GM19025 (cell line): ENCODE measurements at regions not wholly inside any gene's neighbourhood (a gene's known extent, or its start where the extent isn't known, plus 50 kb on each side); places are given as distances from the start of the nearest gene placed in this dataset.

Experiments used
- ATAC-seq: cut with Tn5 transposase; IDR thresholded peaks from one replicate; pipeline ENCODE4 v1.9.1; 2021; ENCODE audit warnings: mild to moderate bottlenecking, low read depth, moderate library complexity; ENCODE audit not compliant: unreplicated experiment

- no peak for ATAC-seq
Observed at GRCh38 chr12:97398704-97399103, 63.9 kb upstream of the RMST start.

- ATAC-seq = peak; percentile 15
Observed at GRCh38 chr12:97404093-97404492, 58.5 kb upstream of the RMST start.

GRCh38 chr12:97404543-97404942, 58.1 kb upstream of the RMST start:
- peak; percentile 78 for ATAC-seq

- no peak for ATAC-seq
Observed at GRCh38 chr12:97408363-97408762, 54.2 kb upstream of the RMST start.

GRCh38 chr12:97411341-97411740, 51.3 kb upstream of the RMST start:
- no peak for ATAC-seq
